ENCODE measurements at regions not wholly inside any gene's neighbourhood (a gene's known extent, or its start where the extent isn't known, plus 50 kb on each side); places are given as distances from the start of the nearest gene placed in this dataset.

- Mint-ChIP-seq H3K27me3 (no peaks in the 10 kb centered on the region), H3K36me3 (no peaks in the 10 kb centered on the region), H3K27ac (no peak overlapping the region), H3K4me1 (no peaks in the 10 kb centered on the region), H3K4me3 (no peak overlapping the region), H3K9me3 (peaks cover 0 to 7% (median 0%) of the 10 kb centered on the region in 7 donors)
- DNase-seq = no peak
- no peak for ATAC-seq (ENCODE audit: low read depth in 2 of 2)
Observed at GRCh38 chr12:77377116-77377515, 311.7 kb upstream of the E2F7 start.

GRCh38 chr12:77374673-77375072, 309.3 kb upstream of the E2F7 start:
- no peaks in the 10 kb centered on the region for H3K4me1 Mint-ChIP-seq
- H3K9me3 Mint-ChIP-seq = peaks cover 0 to 7% (median 0%) of the 10 kb centered on the region in 7 donors
- no peak overlapping the region for H3K27ac Mint-ChIP-seq
- no peak for ATAC-seq (ENCODE audit: low read depth in 2 of 2)
- no peak overlapping the region for H3K4me3 Mint-ChIP-seq
- no peaks in the 10 kb centered on the region for H3K27me3 Mint-ChIP-seq
- DNase-seq = no peak
- H3K36me3 Mint-ChIP-seq = no peaks in the 10 kb centered on the region

DNA sequence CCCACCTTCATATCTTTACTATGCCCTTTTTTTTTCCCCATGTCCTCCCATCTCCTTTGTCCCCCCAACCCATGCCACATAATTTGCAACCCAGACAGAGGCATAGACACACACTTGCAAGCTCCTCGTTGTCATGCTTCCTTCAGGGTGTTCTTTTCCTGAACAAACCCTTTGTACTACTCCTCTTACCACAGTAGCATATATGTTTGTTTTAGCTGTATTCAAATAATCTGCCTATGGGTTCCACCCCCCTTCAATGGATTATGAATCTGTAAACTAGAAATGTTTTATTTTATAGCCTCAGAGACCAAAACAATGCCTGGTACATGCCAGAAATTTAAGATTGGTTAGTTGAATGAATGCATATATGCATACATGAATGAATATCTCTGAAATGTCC, 307.1 kb upstream of the E2F7 start:
- H3K27me3 Mint-ChIP-seq = no peaks in the 10 kb centered on the region
- peaks cover 0 to 3% (median 0%) of the 10 kb centered on the region in 7 donors for H3K9me3 Mint-ChIP-seq
- no peaks in the 10 kb centered on the region for H3K36me3 Mint-ChIP-seq
- no peak overlapping the region for H3K4me3 Mint-ChIP-seq
- no peaks in the 10 kb centered on the region for H3K4me1 Mint-ChIP-seq
- no peak overlapping the region for H3K27ac Mint-ChIP-seq
- DNase-seq = no peak
- no peak for ATAC-seq (ENCODE audit: low read depth in 2 of 2)

DNA sequence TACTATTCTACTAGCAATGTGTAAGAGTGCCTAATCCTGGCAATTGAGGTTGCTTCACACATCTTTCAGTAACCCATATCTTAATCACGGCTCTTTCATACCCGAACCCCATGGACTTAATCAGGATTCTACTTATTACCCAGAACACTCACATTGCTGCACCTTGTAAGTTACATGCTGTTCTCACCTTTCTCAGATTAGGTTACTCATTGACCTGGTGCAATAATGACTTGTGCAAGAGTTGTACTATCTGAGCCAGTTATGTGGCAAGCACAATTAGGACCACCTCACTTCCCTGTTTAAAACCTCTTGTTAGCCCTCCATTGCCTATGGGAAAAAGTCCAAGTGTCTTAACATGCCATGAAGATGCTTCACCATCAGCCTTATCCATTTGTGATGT, 306.7 kb upstream of the E2F7 start:
- no peaks in the 10 kb centered on the region for H3K27me3 Mint-ChIP-seq
- DNase-seq (no peak), ATAC-seq (ENCODE audit: low read depth in 2 of 2) (no peak)
- H3K36me3 Mint-ChIP-seq = no peaks in the 10 kb centered on the region
- peaks cover 0 to 2% (median 0%) of the 10 kb centered on the region in 7 donors for H3K9me3 Mint-ChIP-seq
- H3K4me1 Mint-ChIP-seq = no peaks in the 10 kb centered on the region
- H3K27ac Mint-ChIP-seq = no peak overlapping the region
- H3K4me3 Mint-ChIP-seq = no peak overlapping the region

GRCh38 chr12:77368379-77368778, 303.0 kb upstream of the E2F7 start:
- Mint-ChIP-seq H3K4me1 (no peaks in the 10 kb centered on the region), H3K27ac (no peak overlapping the region), H3K4me3 (no peak overlapping the region), H3K9me3 (no peaks in the 10 kb centered on the region), H3K36me3 (no peaks in the 10 kb centered on the region), H3K27me3 (no peaks in the 10 kb centered on the region)
- DNase-seq (no peak), ATAC-seq (ENCODE audit: low read depth in 2 of 2) (no peak)

- DNase-seq (no peak), ATAC-seq (ENCODE audit: low read depth in 2 of 2) (no peak)
- Mint-ChIP-seq H3K9me3 (no peaks in the 10 kb centered on the region), H3K4me1 (no peaks in the 10 kb centered on the region), H3K27me3 (no peaks in the 10 kb centered on the region), H3K36me3 (no peaks in the 10 kb centered on the region), H3K4me3 (no peak overlapping the region), H3K27ac (no peak overlapping the region)
Observed at GRCh38 chr12:77366616-77367015, 301.2 kb upstream of the E2F7 start.

DNA sequence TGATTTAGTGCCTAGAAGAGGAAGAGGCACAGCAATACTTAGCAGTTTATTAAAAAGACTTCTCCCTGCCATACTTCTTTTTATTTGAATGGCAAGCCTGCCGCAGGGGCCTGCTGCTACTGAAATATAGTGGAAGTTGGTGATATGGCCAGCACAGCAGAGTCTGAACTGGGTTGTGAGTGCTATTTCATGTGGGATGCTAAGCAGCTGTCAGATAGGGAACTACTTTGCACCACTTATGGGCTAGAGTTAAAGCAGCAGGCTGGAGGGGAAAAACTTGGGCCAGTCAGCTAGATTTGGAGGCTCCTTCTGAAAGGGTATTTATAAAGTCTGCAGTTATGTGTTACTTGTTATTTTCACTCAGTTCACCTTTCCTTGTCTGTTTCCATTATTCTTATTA, 299.0 kb upstream of the E2F7 start:
- Mint-ChIP-seq H3K4me3 (no peak overlapping the region), H3K27ac (no peak overlapping the region), H3K27me3 (no peaks in the 10 kb centered on the region), H3K36me3 (no peaks in the 10 kb centered on the region), H3K4me1 (no peaks in the 10 kb centered on the region), H3K9me3 (peaks cover 0 to 3% (median 0%) of the 10 kb centered on the region in 7 donors)
- DNase-seq = no peak
- no peak for ATAC-seq (ENCODE audit: low read depth in 2 of 2)

DNA sequence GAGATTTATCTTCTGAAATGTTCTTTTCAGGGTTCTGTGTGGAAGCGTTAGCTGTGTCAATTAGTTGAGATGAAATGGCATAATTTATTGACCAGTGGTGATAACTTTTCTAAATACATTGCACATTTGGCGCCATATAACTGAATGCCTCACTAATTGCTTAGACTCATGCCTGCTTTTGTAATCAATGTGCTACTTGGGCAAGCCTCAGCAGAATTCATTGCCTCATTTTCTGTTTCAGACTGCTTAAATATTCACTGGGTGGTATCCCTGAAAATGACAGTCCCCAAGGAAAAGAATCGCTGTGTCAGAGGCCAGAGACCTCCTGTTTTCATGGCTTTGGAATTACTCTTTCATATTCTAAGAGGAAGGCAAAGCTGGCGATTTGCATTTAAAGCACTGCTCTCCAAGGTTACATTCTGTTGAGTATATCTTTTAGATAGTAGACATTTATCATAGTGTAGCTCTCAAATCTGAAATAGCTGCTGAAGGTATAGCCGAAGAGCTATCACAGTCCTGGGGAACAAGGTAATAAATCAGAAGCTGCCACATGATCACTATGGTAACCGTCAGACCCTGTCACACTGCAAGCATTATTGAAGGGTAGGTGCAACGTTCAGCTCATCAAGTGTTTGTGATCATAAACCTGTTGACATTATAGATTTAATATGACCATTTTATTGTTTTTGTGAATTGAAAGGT, 297.3 kb upstream of the E2F7 start:
- Mint-ChIP-seq H3K36me3 (no peaks in the 10 kb centered on the region), H3K27ac (no peak overlapping the region), H3K27me3 (no peaks in the 10 kb centered on the region), H3K9me3 (peaks cover 0 to 3% (median 0%) of the 10 kb centered on the region in 7 donors), H3K4me3 (no peak overlapping the region), H3K4me1 (no peaks in the 10 kb centered on the region)
- DNase-seq = no peak
- ATAC-seq (ENCODE audit: low read depth in 2 of 2) = no peak

DNA sequence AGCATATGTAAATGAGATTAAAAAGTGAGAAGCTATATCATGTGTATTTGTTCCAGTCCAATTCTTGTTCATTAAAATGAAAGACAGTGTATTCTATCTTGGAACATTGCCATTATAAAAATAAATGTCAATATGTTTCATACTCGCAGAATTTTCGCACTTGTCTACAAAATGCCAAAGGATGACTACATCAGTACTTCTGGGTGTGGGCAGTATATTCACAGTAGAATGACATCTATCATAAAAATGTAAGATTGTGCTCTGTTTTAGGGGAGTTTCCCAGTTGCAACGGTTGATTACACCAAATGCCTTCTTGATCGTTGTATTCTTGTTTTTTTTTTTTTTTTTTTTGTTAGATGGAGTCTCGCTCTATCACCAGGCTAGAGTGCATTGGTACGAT, 292.3 kb upstream of the E2F7 start:
- Mint-ChIP-seq H3K4me1 (no peaks in the 10 kb centered on the region), H3K27ac (no peak overlapping the region), H3K27me3 (no peaks in the 10 kb centered on the region), H3K9me3 (peaks cover 0 to 6% (median 0%) of the 10 kb centered on the region in 7 donors), H3K36me3 (no peaks in the 10 kb centered on the region), H3K4me3 (no peak overlapping the region)
- no peak for ATAC-seq (ENCODE audit: low read depth in 2 of 2)
- no peak for DNase-seq

DNA sequence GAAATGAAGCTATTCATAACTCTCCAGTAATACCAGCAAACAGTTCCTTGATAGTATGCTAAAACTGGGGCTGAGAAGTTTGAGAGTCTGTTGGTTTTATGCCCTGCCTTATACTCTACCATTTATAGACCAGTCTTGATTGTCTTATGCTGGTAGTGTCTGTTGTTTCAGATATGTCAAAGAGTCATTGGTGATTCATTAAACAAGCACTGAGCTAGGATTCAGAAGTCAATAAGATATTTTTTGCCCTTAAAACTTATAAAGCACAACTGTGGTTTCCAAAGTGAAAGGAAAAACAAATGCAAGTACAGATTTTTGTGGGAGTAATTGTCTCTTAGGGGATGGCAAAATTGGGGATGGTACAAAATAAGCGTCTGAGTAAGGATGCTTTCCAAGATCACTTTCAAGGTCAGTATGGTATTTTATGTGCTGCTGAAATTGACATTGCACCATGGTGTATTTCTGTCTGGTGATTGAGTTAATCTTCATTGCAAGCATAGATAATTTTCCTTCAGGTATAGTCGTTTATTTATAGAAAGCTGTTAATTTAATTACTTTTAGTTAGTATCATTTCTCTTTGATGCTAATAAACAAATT, 289.5 kb upstream of the E2F7 start:
- DNase-seq = no peak
- no peak for ATAC-seq (ENCODE audit: low read depth in 2 of 2)
- Mint-ChIP-seq H3K27ac (no peak overlapping the region), H3K36me3 (no peaks in the 10 kb centered on the region), H3K4me3 (no peak overlapping the region), H3K9me3 (peaks cover 0 to 5% (median 0%) of the 10 kb centered on the region in 7 donors), H3K27me3 (no peaks in the 10 kb centered on the region), H3K4me1 (no peaks in the 10 kb centered on the region)

- ATAC-seq (ENCODE audit: low read depth in 2 of 2) = no peak
- Mint-ChIP-seq H3K4me1 (no peaks in the 10 kb centered on the region), H3K36me3 (no peaks in the 10 kb centered on the region), H3K4me3 (no peak overlapping the region), H3K27ac (no peak overlapping the region), H3K9me3 (peaks cover 0 to 5% (median 1%) of the 10 kb centered on the region in 7 donors), H3K27me3 (no peaks in the 10 kb centered on the region)
- DNase-seq = no peak
Observed at GRCh38 chr12:77352946-77353345, 287.6 kb upstream of the E2F7 start.

GRCh38 chr12:77351860-77352259, 286.5 kb upstream of the E2F7 start:
- Mint-ChIP-seq H3K36me3 (no peaks in the 10 kb centered on the region), H3K27me3 (no peaks in the 10 kb centered on the region), H3K9me3 (peaks cover 0 to 5% (median 2%) of the 10 kb centered on the region in 7 donors), H3K4me3 (no peak overlapping the region), H3K4me1 (no peaks in the 10 kb centered on the region), H3K27ac (no peak overlapping the region)
- ATAC-seq (ENCODE audit: low read depth in 2 of 2) (no peak), DNase-seq (no peak)

DNA sequence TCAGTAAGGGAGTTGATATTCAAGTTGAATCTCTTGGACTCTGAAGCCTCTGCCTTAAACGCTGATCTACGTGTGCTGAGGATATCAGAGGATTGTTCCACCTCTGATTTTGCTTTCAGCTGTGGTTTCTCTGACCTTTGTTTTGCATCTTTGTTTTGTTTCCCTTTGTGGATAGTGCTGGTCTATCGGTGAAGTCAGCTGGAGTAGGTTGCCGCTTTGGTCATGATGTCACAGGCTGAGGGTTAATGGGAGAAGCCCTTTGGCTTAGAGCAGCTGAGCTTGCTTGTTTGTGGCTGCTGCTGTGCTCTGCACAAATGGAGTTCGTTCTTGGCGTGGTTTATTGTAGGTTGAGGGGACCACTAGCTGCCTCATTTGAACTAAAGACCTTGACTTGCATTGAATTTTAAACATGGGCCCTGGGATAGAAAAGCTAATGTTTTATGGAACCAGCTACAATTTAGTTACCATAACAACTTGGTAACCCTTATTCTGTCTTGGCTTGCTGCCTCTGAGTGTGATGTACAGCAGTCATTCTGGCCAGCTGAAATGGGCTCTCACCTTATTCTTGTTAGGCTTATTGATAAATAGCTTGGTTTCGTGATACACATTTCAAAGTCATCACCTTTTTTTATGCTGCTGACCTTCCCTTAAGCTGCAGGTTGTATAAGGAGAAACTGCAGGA, 284.5 kb upstream of the E2F7 start:
- no peaks in the 10 kb centered on the region for H3K4me1 Mint-ChIP-seq

DNA sequence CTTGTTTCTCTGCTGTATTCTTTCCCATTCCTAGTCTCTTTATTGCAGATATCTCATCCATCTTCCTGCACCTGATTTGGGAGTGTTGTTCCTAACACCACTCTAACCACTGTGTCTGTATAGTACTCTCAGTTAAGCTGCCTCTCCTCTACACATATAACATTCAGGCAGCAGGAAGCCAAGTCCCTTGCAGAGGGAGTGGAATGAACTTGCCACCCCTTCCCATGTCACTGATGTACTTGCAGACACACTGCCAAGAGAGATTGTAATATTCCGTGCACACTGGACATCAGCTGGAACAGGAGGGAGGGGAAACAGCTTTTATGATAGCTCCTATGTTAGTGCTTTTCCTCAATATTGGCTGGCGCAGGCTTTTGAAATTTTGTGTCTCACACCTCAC, 281.6 kb upstream of the E2F7 start:
- no peak for DNase-seq
- no peak for ATAC-seq (ENCODE audit: low read depth in 2 of 2)
- Mint-ChIP-seq H3K4me3 (no peak overlapping the region), H3K9me3 (peaks cover 0 to 4% (median 2%) of the 10 kb centered on the region in 7 donors), H3K27ac (no peak overlapping the region), H3K4me1 (no peaks in the 10 kb centered on the region), H3K36me3 (no peaks in the 10 kb centered on the region), H3K27me3 (peaks cover 0 to 3% (median 0%) of the 10 kb centered on the region in 3 donors)

More for the DNA sequence above, 284.5 kb upstream of the E2F7 start:
- Mint-ChIP-seq H3K9me3 (peaks cover 0 to 4% (median 3%) of the 10 kb centered on the region in 7 donors), H3K27me3 (peaks cover 0 to 3% (median 0%) of the 10 kb centered on the region in 3 donors), H3K4me3 (no peak overlapping the region), H3K36me3 (no peaks in the 10 kb centered on the region), H3K27ac (no peak overlapping the region)
- DNase-seq = no peak
- ATAC-seq (ENCODE audit: low read depth in 2 of 2) = no peak
